ENCODE measurements at regions not wholly inside any gene's neighbourhood (a gene's known extent, or its start where the extent isn't known, plus 50 kb on each side); places are given as distances from the start of the nearest gene placed in this dataset.

DNA sequence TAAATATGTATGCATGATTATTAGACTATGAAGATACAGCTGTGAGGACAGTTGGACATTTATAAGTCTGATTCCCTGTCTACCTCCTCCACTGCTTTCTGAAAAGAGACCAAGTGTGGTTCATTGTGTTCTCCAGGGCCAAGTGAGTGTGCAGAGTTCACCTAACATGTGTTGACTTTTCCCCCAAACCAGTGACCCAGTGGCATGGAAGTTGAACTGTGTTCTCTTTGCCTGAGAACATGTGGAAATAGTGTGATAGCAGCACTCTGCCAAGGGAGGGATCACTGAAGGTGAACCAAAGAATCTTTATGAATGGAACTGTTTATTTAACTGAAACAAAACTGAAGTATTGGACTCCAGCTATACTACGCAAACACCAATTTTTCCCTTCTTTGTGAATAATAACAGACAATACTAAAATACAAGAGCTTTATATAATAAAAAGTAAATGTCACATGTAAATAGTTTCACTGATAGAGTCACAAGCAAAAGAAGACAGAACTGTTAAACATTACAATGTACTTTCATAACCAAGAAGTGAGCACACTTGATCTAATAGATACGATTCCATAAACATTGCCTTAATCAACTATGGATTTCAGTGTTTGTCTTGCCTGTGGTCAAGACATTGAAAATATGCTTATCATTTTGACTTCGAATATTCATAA, 200.3 kb upstream of the FUT9 start (continued):
- no peak for TF ChIP-seq ARHGAP35 (CRISPR knock-in tag; IDR thresholded peaks at IDR 0.05; ENCODE audit: borderline replicate concordance)
- peak; percentile 99 for TF ChIP-seq MED1 (CRISPR knock-in tag; IDR thresholded peaks at IDR 0.05)
- no peak for TF ChIP-seq ZSCAN20 (CRISPR knock-in tag; IDR thresholded peaks at IDR 0.05; ENCODE audit: borderline replicate concordance)
- TF ChIP-seq, protein P1, sequence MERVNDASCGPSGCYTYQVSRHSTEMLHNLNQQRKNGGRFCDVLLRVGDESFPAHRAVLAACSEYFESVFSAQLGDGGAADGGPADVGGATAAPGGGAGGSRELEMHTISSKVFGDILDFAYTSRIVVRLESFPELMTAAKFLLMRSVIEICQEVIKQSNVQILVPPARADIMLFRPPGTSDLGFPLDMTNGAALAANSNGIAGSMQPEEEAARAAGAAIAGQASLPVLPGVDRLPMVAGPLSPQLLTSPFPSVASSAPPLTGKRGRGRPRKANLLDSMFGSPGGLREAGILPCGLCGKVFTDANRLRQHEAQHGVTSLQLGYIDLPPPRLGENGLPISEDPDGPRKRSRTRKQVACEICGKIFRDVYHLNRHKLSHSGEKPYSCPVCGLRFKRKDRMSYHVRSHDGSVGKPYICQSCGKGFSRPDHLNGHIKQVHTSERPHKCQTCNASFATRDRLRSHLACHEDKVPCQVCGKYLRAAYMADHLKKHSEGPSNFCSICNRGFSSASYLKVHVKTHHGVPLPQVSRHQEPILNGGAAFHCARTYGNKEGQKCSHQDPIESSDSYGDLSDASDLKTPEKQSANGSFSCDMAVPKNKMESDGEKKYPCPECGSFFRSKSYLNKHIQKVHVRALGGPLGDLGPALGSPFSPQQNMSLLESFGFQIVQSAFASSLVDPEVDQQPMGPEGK (CRISPR knock-in tag; IDR thresholded peaks at IDR 0.05): peak; percentile 85
- TF ChIP-seq, protein P2, sequence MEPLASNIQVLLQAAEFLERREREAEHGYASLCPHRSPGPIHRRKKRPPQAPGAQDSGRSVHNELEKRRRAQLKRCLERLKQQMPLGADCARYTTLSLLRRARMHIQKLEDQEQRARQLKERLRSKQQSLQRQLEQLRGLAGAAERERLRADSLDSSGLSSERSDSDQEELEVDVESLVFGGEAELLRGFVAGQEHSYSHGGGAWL (CRISPR knock-in tag; IDR thresholded peaks at IDR 0.05): peak; percentile 32; the same call in 1 of the 2 replicates
- no peak for TF ChIP-seq ZNF577 (CRISPR knock-in tag; IDR thresholded peaks at IDR 0.05; ENCODE audit: borderline replicate concordance, low read depth)
- peak; percentile 90 for TF ChIP-seq ZNF772 (CRISPR knock-in tag; IDR thresholded peaks at IDR 0.05)
- peak; percentile 75 for TF ChIP-seq ATF7-NPFF (CRISPR knock-in tag; IDR thresholded peaks at IDR 0.05; ENCODE audit: low read depth)
- peak; percentile 56 for TF ChIP-seq POLR2G (IDR thresholded peaks at IDR 0.05; ENCODE audit: low read depth, low read length)
- no peak for TF ChIP-seq MATR3 (CRISPR knock-in tag; IDR thresholded peaks at IDR 0.05)
- TF ChIP-seq NR3C1 (CRISPR knock-in tag; IDR thresholded peaks at IDR 0.05): no peak
- TF ChIP-seq TAF1 (CRISPR knock-in tag; IDR thresholded peaks at IDR 0.05): no peak
- TF ChIP-seq SMC3 (IDR thresholded peaks at IDR 0.05; ENCODE audit: low read length): peak; percentile 65; the same call in 1 of the 2 replicates
- peak; percentile 95; the same call in 1 of the 2 replicates for TF ChIP-seq RXRA (CRISPR knock-in tag; IDR thresholded peaks at IDR 0.05)
- TF ChIP-seq, protein P3, sequence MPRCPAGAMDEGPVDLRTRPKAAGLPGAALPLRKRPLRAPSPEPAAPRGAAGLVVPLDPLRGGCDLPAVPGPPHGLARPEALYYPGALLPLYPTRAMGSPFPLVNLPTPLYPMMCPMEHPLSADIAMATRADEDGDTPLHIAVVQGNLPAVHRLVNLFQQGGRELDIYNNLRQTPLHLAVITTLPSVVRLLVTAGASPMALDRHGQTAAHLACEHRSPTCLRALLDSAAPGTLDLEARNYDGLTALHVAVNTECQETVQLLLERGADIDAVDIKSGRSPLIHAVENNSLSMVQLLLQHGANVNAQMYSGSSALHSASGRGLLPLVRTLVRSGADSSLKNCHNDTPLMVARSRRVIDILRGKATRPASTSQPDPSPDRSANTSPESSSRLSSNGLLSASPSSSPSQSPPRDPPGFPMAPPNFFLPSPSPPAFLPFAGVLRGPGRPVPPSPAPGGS (CRISPR knock-in tag; IDR thresholded peaks at IDR 0.05): no peak
- peak; percentile 100 for TF ChIP-seq POGZ (CRISPR knock-in tag; IDR thresholded peaks at IDR 0.05)
- peak; percentile 98 for TF ChIP-seq NFKBIZ (CRISPR knock-in tag; IDR thresholded peaks at IDR 0.05)
- peak; percentile 84; the same call in 1 of the 2 replicates for TF ChIP-seq RFXANK (CRISPR knock-in tag; IDR thresholded peaks at IDR 0.05)
- TF ChIP-seq ZNF431 (CRISPR knock-in tag; IDR thresholded peaks at IDR 0.05; ENCODE audit: borderline replicate concordance, low read depth): peak; percentile 47; the same call in 1 of the 2 replicates
- TF ChIP-seq PRMT3 (CRISPR knock-in tag; IDR thresholded peaks at IDR 0.05; ENCODE audit: borderline replicate concordance, low read depth): no peak
- TF ChIP-seq NCOA2 (CRISPR knock-in tag; IDR thresholded peaks at IDR 0.05): peak; percentile 98
- no peak for TF ChIP-seq HNRNPK (IDR thresholded peaks at IDR 0.05; ENCODE audit: low read depth, low read length, poor library complexity, severe bottlenecking)
- no peak for TF ChIP-seq ZNF451 (CRISPR knock-in tag; IDR thresholded peaks at IDR 0.05)
- no peak for TF ChIP-seq SP1 (IDR thresholded peaks at IDR 0.05)
- TF ChIP-seq SP1 (CRISPR knock-in tag; IDR thresholded peaks at IDR 0.05): no peak
- peak; percentile 62; the same call in 1 of the 2 replicates for TF ChIP-seq SATB2 (CRISPR knock-in tag; IDR thresholded peaks at IDR 0.05)
- peak; percentile 97 for TF ChIP-seq ZKSCAN8 (CRISPR knock-in tag; IDR thresholded peaks at IDR 0.05; ENCODE audit: borderline replicate concordance)
- TF ChIP-seq, protein P4, sequence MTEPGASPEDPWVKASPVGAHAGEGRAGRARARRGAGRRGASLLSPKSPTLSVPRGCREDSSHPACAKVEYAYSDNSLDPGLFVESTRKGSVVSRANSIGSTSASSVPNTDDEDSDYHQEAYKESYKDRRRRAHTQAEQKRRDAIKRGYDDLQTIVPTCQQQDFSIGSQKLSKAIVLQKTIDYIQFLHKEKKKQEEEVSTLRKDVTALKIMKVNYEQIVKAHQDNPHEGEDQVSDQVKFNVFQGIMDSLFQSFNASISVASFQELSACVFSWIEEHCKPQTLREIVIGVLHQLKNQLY (CRISPR knock-in tag; IDR thresholded peaks at IDR 0.05): peak; percentile 100
- TF ChIP-seq ZNF720 (CRISPR knock-in tag; IDR thresholded peaks at IDR 0.05): no peak
- TF ChIP-seq ZNF891 (CRISPR knock-in tag; IDR thresholded peaks at IDR 0.05): no peak

All from HepG2 (cell line).